GM12891 (cell line): ENCODE measurements at regions not wholly inside any gene's neighbourhood (a gene's known extent, or its start where the extent isn't known, plus 50 kb on each side); places are given as distances from the start of the nearest gene placed in this dataset.

Source experiments
- POLR2A ChIP-seq: IDR thresholded peaks from 2 replicates; pipeline ENCODE4 v1.6.1; 2011; ENCODE audit warnings: low read depth, low read length, control low read depth
- POLR2AphosphoS5 ChIP-seq: IDR thresholded peaks from 2 replicates; pipeline ENCODE4 v1.6.1; 2011; ENCODE audit warnings: low read depth, low read length, control low read depth
- SPI1 ChIP-seq: IDR thresholded peaks from 2 replicates; pipeline ENCODE4 v1.6.1; 2011; ENCODE audit warnings: low read depth, low read length, control low read depth
- TAF1 ChIP-seq: IDR thresholded peaks from 2 replicates; pipeline ENCODE4 v1.6.1; 2011; ENCODE audit warnings: low read depth, low read length, control low read depth

GRCh38 chr21:38909929-38910328, 104.2 kb downstream of the ETS2 start:
- TF ChIP-seq POLR2A (no peak), SPI1 (no peak), TAF1 (no peak), POLR2AphosphoS5 (no peak)
